ENCODE measurements at regions not wholly inside any gene's neighbourhood (a gene's known extent, or its start where the extent isn't known, plus 50 kb on each side); places are given as distances from the start of the nearest gene placed in this dataset.
"Not testable (repeated sequence)": the region's sequence is repeated elsewhere in the genome, so short reads cannot be mapped to it uniquely, and the experiment has no call there.

DNA sequence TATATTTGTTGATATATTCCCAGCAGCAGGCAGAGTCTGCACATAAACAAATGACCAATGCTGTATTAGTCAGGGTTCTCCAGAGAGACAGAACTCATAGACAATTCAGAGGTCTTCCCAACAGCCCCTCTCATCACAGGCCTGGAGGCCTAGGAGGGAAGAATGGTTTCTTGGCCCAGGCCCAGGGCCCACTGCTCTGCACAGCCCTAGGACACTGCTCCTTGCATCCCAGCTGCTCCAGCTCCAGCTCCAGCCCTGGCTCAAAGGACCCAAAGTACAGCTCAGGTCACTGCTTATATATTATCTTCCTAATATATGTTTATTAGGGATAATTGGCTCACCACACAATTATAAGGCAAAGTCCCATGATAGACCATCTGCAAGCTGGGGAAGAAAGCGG is 749.9 kb downstream of the KCNJ2 start:
- no peak for DNase-seq (ENCODE audit: low read depth)

DNA sequence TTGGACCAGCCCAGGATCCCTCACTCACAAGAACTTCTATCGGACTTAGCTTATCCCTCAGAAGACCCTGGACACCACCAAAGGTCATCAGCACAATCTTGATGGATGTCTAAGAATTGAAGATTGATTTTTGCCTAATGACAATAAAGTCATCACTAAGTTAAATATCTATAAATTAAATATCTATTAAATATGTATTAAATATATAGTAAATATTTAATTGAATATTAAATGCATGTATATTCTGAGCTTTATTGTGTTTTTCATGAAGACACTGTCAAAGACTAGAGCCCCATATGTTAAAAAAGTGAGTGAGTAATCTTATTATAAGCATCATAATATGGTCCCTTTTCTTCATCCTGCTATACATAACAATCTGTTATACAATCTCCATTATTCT is 751.1 kb downstream of the KCNJ2 start:
- DNase-seq (ENCODE audit: low read depth) = no peak

DNA sequence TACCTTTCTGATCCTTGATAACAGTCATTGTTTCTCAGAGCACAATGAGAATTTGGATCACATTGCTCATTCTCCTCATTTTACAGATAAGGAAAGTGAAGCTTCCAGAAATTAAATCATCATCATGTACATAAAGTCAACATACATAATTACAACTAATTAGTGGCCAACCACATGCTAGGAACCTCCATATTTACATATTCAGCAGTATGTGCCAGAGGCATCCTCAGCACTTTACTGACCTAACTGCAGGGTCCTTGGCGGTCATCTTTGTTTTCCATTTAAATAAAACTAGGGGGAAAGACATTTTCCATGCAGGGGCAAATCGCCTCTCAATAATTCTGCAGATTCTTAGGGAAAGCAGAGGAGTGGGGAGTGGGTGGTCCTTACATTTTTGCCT is 752.9 kb downstream of the KCNJ2 start:
- no peak for DNase-seq (ENCODE audit: low read depth)

DNA sequence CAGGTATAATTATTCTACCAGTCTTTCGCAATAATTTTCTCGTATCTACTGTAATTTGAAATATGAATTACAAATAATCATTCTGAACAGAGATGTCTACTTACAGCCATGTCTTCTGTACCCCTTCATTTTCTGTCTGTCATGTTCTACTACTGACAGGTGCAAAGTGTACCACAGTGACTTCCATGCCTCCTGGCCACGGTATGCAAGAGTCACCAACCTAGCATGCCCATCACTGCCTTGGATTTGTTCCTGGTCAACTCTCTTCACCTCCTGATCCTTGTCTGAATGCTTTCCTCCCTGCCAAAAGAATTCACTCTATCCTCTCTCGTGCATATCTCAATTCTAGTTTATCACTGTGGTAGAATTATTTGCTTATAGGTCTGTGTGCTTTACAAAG is 755.4 kb downstream of the KCNJ2 start:
- DNase-seq (ENCODE audit: low read depth) = peak; percentile 16

DNA sequence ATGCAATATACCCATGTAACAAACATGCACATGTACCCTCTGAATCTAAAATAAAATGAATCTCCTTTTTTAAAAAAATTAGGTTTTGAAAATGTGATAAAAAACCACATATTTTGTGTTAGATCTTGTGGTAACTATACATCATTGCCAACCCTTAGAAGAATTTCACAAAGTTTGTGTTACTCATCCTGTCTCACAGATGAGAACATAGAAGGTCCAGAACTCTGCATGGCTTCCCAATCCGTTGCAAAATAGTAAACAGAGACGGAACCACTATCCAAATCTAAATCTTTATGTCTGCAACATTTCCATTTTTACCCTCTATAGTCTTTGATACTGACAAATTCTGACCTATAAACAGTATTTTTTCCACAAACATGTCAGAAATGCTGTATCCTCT is 759.9 kb downstream of the KCNJ2 start:
- DNase-seq (ENCODE audit: low read depth) = peak; percentile 20

DNA sequence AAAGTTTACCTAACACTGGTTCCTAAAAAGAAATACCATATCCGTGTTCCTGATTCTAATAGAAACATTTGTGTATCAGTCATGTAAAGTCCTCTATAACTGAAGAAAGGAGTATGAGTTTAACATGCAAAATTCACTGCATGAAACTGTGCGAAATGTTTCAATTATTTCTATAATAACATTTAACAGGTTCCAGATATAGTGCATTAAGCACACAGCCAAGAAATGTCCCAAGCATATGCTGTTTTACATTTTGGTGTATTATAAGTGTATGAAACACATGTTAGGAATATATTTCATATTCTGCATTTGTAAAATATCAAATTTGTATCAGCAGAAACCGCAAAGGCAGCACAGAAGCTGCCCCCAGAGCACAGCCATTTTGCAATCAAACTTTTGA is 764.9 kb downstream of the KCNJ2 start:
- no peak for DNase-seq (ENCODE audit: low read depth)

DNA sequence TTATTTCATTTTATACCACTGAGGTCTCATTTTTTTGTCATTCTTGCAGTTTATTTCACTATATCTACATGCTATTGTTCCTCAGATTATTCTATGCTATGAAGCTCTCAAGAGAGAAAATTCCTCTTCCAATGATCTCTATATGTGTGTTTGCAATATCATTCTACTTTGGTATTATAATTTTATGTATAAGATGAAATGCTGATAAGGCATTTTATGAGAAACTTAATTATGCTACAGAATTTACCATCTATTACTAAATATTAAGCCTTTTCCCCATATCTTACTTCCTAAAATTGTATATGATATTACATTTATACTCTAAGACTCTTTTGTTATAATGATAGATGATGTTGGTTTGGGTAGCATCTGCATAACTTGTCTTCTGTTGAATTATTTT is 765.5 kb downstream of the KCNJ2 start:
- no peak for DNase-seq (ENCODE audit: low read depth)

DNA sequence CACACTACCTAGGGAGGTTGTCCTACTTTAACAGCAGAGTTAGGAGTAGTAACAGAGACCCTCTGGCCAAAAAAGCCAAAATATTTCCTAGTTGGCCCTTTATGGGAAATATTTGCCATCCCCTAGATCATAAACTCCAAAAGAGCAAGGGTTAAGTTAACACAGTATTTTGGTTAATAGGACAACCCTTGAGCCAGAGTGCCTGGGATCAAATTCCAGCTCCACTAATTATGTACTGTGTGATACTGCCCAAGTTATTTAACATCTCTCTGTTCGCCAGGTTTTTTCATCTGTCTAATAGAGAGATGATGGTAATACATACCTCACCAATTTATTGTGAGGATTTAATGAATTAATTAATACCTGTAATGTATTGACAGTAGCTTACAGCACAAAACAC is 767.4 kb downstream of the KCNJ2 start:
- DNase-seq (ENCODE audit: low read depth) = no peak

DNA sequence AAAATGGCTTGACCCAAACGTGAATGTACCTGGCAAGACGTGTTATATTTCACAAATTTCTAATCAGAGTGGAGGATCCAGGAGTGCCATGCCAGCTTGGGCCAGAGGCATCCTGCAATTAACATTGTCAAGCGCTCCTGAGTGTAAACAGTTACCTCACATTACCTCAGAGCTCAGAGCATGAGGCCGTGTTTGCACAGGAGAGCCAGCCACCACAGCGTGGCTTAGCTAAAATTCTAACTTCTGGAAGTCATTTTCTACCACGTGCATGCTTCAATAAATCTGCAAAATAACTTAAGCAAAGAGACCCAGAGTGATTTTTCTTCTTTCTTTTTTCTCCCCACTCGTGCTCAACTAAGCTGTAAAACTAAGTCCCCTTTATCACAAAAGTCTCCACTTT is 769.0 kb downstream of the KCNJ2 start:
- no peak for DNase-seq (ENCODE audit: low read depth)

DNA sequence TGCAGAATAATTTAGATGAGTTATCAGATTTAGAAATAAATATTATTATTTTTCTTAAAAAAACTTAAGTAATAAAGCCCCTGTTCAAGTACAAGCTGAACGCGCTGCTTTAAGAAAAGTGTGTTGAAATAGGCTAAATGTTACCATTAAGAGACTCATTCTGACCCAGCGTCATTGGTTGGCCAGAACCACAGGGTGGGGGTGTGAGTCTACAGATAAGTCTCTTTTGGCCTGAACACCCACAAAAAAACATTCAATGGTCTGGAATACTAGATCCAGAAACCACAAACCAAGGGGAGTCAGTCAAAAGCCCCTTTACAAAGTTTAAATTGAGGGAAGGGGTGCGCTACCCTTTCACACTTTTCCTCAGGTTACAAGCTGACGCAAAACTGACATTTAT is 776.1 kb downstream of the KCNJ2 start:
- peak; percentile 6 for DNase-seq (ENCODE audit: low read depth)

DNA sequence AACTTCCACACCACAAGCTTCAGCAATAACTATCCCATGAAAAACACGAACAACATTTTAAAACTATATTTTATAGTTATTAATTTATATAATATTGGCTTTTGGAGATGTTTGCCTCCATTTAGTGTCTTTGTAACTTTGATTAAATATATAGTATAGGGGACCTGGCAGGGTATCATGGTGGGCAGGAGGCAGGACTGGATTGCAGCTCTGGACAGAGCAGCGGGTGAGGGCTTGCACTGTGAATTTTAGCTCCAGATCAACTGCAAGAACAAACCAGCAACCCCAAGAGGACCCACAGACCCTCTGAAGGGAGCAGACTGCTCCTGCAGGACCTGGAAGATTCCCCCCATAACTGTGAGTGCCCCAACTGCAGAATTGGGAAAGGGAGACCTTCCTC is 777.9 kb downstream of the KCNJ2 start:
- DNase-seq (ENCODE audit: low read depth) = no peak

DNA sequence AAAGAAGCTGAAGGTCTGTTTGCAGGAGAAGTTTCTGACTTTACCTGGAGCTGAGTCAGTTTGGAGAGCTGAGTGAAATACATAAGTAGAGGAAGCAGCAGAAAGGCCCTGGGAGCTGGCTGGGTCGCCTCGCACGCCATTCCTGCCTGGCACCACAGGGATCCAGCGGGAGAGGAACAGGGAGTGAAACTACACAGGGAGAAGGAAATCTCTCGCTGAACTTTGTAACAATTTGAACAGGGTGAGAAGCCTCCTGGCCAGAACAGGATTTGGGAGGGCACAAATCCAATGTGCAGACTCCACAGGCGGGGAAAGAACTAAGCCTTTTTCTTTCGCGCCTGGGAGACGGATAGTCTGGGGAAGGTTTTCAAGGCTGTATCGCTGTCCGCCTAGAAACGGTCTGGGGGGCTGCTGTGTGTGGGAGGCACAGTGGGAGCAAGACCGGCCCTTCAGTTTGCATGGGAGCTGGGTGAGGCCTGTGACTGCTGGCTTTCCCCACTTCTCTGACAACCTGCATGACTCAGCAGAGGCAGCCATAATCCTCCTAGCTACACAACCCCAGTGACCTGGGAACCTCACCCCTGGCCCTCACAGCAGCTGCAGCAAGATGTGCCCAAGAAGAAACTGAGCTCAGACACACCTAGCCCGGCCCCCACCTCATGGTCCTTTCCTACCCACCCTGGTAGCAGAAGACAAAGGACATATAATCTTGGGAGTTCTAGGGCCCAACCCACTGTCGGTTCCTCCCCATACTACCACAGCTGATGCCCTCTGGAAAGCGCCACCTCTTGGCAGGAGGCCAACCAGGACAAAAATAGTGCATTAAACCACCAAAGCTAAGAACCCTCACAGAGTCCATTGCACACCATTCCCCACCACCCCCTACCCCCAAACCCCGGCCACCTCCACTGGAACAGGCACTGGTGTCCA is 778.6 kb downstream of the KCNJ2 start:
- DNase-seq (ENCODE audit: low read depth) = no peak

DNA sequence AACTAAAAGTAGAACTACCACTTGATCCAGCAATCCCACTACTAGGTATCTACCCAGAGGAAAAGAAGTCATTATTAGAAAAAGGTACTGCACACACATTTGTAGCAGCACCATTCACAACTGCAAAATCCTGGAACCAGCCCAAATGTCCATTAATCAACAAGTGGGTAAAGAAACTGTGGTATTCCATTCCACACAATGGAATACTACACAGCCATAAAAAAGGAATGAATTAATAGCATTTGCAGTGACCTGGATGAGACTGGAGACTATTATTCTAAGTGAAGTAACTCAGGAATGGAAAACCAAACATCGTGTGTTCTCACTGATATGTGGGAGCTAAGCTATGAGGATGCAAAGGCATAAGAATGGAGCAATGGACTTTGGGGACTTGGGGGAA is 783.8 kb downstream of the KCNJ2 start:
- not testable (repeated sequence) for DNase-seq (ENCODE audit: low read depth)

DNA sequence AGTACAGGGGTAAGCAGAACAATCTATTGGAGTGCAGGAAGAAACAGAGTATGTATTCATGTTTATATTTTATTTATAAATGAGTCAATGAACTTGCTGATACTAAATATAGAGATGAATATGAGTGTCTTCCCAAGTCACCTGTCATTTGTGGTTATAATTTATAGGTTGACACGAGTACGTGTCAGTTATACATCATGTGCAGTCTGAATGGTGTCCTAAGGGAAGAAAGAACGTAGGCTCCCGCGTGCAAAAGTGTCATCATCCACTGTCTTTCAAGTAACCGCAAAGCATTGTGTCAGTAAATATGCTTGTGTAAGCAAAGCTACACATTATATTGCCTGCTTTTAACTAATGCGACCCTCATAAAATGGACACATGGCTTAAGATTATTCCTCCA is 786.1 kb downstream of the KCNJ2 start:
- peak; percentile 5 for DNase-seq (ENCODE audit: low read depth)

DNA sequence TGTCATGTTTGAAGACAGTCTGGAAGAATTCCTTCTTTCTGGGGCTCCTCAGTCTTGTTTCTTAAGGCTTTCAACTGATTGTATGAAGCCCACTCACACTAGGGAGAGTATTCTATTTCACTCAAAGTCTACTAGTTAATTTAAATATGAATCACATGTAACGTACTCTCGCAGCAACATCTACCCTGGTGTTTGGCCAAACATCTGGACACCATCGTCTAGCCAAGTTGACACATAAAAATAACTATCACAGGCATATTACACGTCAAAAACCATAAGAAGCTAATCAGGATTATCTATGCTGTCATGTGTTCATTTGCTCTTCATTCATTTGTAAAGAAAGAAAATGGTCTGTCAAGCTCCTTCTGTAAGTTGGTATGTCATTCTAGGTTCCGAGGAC is 787.4 kb downstream of the KCNJ2 start:
- no peak for DNase-seq (ENCODE audit: low read depth)

DNA sequence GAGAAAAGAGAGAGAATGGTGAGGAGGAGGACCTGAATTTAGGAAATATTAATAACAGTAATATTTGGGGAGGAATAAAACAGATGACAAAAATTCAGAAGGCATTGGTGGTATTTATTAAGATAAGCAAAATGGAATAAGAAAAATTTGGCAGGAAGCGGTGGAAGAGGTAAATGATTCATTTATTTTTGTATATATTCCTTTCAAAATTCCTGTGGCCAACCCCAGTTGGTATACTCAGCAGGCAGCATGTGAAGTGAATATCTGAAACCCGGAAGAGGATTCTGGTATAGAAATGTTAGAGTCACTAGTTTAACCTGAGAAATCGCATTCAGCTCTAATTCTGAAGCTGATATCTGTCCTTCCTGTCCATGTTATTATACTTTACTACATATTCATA is 792.0 kb downstream of the KCNJ2 start:
- DNase-seq (ENCODE audit: low read depth) = peak; percentile 27

DNA sequence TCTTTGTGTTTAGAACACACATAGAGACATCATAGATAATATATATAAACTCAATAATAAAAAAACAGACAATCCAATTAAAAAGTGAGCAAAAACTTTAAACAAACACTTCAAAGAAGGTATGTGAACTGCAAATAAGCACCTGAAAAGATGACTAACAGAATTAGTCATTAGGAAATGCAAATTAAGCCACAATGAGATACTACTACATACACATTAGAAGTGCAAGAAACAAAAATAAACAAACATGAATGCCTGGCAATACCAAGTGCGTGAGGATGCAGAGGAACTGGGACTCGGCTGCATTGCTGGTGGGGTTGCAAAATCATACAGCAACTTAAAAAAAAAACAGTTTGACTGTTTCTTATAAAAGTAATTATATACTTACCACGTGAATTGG is 799.0 kb downstream of the KCNJ2 start:
- no peak for DNase-seq (ENCODE audit: low read depth)

DNA sequence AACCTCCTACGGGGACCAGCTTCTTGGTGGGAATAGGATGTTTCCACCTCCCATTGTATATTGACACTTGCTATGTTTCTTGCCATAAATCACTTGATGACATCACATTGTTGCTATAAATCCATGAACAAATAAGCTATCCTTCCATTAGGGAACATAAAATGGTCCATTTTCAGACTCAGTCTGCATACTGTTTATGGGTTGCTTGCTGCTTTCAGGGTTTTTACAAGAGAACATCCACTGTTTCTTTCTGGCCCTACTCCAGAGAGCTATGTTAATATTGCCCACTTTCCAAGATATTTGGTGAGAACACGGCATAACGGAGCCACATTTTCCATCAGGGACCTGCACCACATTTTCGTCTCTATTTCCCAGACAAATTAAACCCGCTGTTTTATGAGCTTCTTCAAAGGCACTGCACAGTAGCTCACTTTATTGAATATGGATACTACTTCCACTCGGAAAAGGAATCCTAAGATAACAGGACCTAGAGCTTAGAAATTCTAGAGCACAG is 800.2 kb downstream of the KCNJ2 start:
- no peak for DNase-seq (ENCODE audit: low read depth)

DNA sequence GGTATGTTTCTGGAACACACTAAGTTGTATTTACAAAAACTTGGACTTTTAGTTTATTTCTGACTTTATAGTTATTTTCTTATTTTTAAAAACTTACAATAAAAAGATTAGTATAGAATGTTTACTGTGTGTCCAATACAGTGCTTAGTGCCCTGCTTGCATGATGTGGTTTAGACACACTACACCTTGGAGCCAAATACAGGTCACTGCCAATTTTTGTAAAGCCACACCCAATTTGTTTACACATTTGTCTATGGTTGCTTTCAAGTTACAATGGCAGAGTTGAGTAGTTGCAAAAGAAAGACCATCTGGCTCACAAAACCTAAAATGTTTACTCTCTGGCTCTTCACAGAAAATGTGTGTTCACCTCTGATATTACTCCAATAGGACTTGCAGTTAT is 807.1 kb downstream of the KCNJ2 start:
- DNase-seq (ENCODE audit: low read depth) = no peak

DNA sequence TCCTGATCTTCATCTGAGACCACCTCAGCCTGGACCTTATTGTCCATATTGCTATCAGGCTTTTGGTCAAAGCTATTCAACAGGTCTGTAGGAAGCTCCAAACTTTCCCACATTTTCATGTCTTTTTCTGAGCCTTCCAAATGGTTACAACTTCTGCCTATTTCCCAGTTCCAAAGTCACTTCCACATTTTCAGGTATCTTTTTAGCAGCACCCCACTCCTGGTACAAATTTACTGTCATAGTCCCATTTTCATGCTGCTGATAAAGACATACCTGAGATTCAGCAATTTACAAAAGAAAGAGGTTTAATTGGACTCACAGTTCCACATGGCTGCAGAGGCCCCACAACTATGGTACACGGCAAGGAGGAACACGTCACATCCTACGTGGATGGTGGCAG is 815.5 kb downstream of the KCNJ2 start:
- DNase-seq (ENCODE audit: low read depth) = no peak

DNA sequence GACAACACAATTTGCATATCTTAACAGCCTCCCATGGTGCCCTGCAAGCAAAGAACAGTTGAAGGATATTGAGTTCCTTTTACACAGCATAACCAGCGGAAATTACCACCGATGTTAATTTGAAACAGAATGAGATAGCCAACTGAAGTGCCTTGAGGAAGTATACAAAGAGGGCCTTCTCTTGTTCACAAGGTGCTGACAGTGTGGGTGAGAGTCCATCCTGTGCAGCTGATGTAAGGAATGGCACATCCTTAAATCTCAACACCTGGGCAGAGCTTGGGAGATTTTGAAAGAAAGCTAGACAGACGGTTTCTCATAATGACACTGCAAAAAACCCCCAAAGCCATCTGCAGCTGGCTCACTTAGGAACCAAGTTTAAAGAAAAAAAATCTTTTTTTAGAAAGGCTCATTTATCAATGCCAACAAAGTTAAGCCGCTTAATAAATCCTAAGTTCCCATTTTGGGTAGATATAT is 818.6 kb downstream of the KCNJ2 start:
- DNase-seq (ENCODE audit: low read depth) = no peak

DNA sequence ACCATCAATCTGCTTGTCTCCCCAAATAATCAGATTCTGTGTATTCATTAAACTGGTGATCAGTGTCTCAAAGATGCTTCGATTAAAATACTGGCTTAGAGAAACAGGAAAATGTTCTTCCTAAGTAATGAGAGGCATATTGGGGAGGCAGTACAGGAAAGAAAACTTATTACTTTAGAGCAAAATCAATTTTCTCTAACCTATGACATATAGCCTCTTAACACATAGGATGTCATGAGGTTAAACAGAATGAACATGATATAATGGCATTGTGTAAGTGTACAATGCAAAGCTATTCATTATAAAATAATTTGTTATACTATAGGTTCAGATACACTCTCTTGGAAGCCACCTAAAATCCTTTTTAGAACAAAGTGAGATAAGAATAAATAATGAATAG is 819.3 kb downstream of the KCNJ2 start:
- no peak for DNase-seq (ENCODE audit: low read depth)

DNA sequence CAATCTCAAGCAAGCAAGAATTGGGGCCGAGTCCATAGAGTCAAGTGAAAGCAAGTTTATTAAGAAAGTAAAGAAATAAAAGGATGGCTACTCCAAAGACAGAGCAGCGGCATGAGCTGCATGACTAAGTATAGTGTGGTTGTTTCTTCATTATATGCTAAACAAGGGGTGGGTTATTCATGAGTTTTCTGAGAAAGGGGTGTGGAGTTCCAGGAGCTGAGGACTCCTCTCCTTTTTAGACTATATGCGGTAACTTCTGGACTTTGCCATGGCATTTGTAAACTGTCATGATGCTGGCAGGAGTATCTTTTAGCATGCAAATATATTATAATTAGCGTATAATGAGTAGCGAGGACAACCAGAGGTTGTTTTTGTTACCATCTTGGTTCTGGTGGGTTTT is 819.9 kb downstream of the KCNJ2 start:
- no peak for DNase-seq (ENCODE audit: low read depth)
